Panc1 (cell line): ENCODE measurements at regions not wholly inside any gene's neighbourhood (a gene's known extent, or its start where the extent isn't known, plus 50 kb on each side); places are given as distances from the start of the nearest gene placed in this dataset.

ENCODE experiments used
- ATAC-seq: fragments of 200-7000 bp; cut with Tn5 transposase; 2 replicates; pipeline ENCODE4 v1.9.1; 2020; ENCODE audit warnings: mild to moderate bottlenecking, moderate library complexity
- BruUV-seq: library from RNA; stranded (reverse); fragments of 400-500 nt; replicated peaks from 2 replicates; lab custom pipeline; 2021; lab: Mats Ljungman, UMichigan
- CTCF ChIA-PET: fragments of 300-600 bp; sonication (Branson Sonifier 250); formaldehyde crosslinking; loops from one replicate; lab custom pipeline; 2022; ENCODE audit warnings: antibody characterized with exemption; lab: Charles Lee
- POLR2A ChIA-PET: fragments of 300-600 bp; sonication (Branson Sonifier 250); formaldehyde crosslinking; loops from one replicate; lab custom pipeline; 2022; ENCODE audit warnings: antibody characterized with exemption; lab: Charles Lee
- DNase-seq: peaks from one replicate; pipeline ENCODE4 v3.0.0-alpha.2; 2010; ENCODE audit warnings: low read depth, low spot score
- H3K27ac ChIP-seq: 2 replicates; pipeline ENCODE4 v1.5.1; 2011; ENCODE audit warnings: mild to moderate bottlenecking, low read length, inconsistent platforms
- H3K27me3 ChIP-seq: fragments of 200-500 bp; sonication (Bioruptor generic); 2 replicates; pipeline ENCODE4 v1.6.0; 2014; ENCODE audit warnings: low read length, inconsistent platforms; ENCODE audit not compliant: control insufficient read depth, insufficient read depth
- H3K36me3 ChIP-seq: fragments of 200-500 bp; sonication (Bioruptor generic); 2 replicates; pipeline ENCODE4 v1.5.1; 2014; ENCODE audit warnings: inconsistent platforms, mild to moderate bottlenecking, low read length, moderate library complexity; ENCODE audit not compliant: control insufficient read depth, insufficient read depth
- H3K4me1 ChIP-seq: 2 replicates; pipeline ENCODE4 v1.5.1; 2011; ENCODE audit warnings: inconsistent platforms, mild to moderate bottlenecking, low read length, moderate library complexity; ENCODE audit not compliant: control insufficient read depth, insufficient read depth
- H3K4me3 ChIP-seq, 2 experiments: 2 replicates each; pipeline ENCODE4 v1.5.1; 2011 to 2012; ENCODE audit warnings: low read depth in 2 of 2, low read length in 2 of 2, mild to moderate bottlenecking in 2 of 2, inconsistent platforms in 1 of 2, moderate library complexity in 1 of 2
- H3K9me3 ChIP-seq: fragments of 200-500 bp; sonication (Bioruptor generic); 2 replicates; pipeline ENCODE4 v1.5.1; 2014; ENCODE audit warnings: low read depth, mild to moderate bottlenecking, inconsistent platforms, low read length, moderate library complexity; ENCODE audit not compliant: control insufficient read depth, insufficient read depth
- POLR2AphosphoS5 ChIP-seq: IDR thresholded peaks from 2 replicates; pipeline ENCODE4 v1.6.1; 2012; ENCODE audit warnings: mild to moderate bottlenecking, low read depth, low read length, moderate library complexity
- SIN3A ChIP-seq: IDR thresholded peaks from 2 replicates; pipeline ENCODE4 v1.6.1; 2012; ENCODE audit warnings: low read depth, mild to moderate bottlenecking, low read length, moderate library complexity, borderline replicate concordance; ENCODE audit not compliant: insufficient read depth
- TCF7L2 ChIP-seq: IDR thresholded peaks from 2 replicates; pipeline ENCODE4 v1.6.1; 2011; ENCODE audit warnings: mild to moderate bottlenecking, low read depth, low read length, inconsistent platforms
- in situ Hi-C: cut with HindIII; loops from 2 replicates; pipeline ENCODE4 v1.10.0; 2016; ENCODE audit warnings: low sequenced_read_pairs, low pct_unique_long_range_greater_than_20kb
- intact Hi-C: fragments of 100-400 bp; cut with micrococcal nuclease; formaldehyde crosslinking; loops from one replicate; pipeline ENCODE4 v1.10.0; 2022; ENCODE audit not compliant: unreplicated experiment
- TF ChIP-seq, protein P1 (sequence below), 2 experiments: IDR thresholded peaks; 2 replicates each; pipeline ENCODE4 v1.6.1; 2011 to 2012; ENCODE audit warnings: low read depth in 2 of 2, control low read depth in 1 of 2, low read length in 1 of 2, mild to moderate bottlenecking in 1 of 2, moderate library complexity in 1 of 2; ENCODE audit not compliant: insufficient read depth in 1 of 2
- TF ChIP-seq, protein P2 (sequence below): fragments of 450-650 bp; IDR thresholded peaks from 2 replicates; pipeline ENCODE4 v1.5.1; 2017; ENCODE audit warnings: mild to moderate bottlenecking

DNA sequence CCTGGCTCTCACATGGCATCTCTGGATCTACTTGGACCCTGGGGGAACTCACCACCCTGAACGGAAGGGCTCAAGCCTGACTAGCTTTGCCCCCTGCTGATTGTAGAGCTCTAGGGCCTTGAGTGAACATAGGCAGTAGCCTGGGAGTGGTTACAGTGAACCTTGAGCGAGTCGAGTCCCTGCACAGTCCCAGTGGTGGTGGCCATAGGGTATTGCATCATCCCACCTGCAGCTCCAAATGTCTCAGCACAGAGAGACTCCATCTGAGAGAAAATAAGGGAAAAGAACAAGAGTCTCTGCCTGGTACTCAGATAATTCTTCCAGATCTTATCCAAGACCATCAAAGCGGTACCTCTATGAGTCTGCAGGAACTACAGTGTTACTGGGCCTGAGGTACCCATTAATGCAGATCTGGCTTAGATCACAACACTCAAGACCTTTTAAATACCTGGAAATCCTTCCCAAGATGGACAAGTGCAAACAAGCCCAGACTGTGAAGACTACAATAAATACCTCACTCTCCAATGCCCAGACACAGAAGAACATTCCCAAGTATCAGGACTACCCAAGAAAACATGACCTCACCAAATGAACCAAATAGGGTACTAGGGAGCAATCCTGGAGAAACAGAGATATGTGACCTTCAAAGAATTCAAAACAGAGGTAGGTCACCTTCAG lies 167.5 kb upstream of the TET2 start:
- ATAC-seq (no peak), DNase-seq (no peak)
- Histone ChIP-seq H3K27ac (no peak overlapping the region), H3K9me3 (no peaks in the 10 kb centered on the region), H3K36me3 (no peaks in the 10 kb centered on the region), H3K4me3 (no peak overlapping the region), H3K4me1 (no peaks in the 10 kb centered on the region), H3K27me3 (no peaks in the 10 kb centered on the region)
- in situ Hi-C loops (no loop called here), intact Hi-C loops (no loop called here)
- ChIA-PET POLR2A (no interaction called here), CTCF (no interaction called here)
- no TSS peak for BruUV-seq
- TF ChIP-seq, protein P1, sequence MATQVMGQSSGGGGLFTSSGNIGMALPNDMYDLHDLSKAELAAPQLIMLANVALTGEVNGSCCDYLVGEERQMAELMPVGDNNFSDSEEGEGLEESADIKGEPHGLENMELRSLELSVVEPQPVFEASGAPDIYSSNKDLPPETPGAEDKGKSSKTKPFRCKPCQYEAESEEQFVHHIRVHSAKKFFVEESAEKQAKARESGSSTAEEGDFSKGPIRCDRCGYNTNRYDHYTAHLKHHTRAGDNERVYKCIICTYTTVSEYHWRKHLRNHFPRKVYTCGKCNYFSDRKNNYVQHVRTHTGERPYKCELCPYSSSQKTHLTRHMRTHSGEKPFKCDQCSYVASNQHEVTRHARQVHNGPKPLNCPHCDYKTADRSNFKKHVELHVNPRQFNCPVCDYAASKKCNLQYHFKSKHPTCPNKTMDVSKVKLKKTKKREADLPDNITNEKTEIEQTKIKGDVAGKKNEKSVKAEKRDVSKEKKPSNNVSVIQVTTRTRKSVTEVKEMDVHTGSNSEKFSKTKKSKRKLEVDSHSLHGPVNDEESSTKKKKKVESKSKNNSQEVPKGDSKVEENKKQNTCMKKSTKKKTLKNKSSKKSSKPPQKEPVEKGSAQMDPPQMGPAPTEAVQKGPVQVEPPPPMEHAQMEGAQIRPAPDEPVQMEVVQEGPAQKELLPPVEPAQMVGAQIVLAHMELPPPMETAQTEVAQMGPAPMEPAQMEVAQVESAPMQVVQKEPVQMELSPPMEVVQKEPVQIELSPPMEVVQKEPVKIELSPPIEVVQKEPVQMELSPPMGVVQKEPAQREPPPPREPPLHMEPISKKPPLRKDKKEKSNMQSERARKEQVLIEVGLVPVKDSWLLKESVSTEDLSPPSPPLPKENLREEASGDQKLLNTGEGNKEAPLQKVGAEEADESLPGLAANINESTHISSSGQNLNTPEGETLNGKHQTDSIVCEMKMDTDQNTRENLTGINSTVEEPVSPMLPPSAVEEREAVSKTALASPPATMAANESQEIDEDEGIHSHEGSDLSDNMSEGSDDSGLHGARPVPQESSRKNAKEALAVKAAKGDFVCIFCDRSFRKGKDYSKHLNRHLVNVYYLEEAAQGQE (IDR thresholded peaks at IDR 0.05; ENCODE audit: insufficient read depth in 1 of 2, low read depth in 2 of 2, low read length in 1 of 2): no peak
- TF ChIP-seq SIN3A (no peak), TCF7L2 (no peak), POLR2AphosphoS5 (no peak)
- TF ChIP-seq, protein P2, sequence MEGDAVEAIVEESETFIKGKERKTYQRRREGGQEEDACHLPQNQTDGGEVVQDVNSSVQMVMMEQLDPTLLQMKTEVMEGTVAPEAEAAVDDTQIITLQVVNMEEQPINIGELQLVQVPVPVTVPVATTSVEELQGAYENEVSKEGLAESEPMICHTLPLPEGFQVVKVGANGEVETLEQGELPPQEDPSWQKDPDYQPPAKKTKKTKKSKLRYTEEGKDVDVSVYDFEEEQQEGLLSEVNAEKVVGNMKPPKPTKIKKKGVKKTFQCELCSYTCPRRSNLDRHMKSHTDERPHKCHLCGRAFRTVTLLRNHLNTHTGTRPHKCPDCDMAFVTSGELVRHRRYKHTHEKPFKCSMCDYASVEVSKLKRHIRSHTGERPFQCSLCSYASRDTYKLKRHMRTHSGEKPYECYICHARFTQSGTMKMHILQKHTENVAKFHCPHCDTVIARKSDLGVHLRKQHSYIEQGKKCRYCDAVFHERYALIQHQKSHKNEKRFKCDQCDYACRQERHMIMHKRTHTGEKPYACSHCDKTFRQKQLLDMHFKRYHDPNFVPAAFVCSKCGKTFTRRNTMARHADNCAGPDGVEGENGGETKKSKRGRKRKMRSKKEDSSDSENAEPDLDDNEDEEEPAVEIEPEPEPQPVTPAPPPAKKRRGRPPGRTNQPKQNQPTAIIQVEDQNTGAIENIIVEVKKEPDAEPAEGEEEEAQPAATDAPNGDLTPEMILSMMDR: no peak

DNA sequence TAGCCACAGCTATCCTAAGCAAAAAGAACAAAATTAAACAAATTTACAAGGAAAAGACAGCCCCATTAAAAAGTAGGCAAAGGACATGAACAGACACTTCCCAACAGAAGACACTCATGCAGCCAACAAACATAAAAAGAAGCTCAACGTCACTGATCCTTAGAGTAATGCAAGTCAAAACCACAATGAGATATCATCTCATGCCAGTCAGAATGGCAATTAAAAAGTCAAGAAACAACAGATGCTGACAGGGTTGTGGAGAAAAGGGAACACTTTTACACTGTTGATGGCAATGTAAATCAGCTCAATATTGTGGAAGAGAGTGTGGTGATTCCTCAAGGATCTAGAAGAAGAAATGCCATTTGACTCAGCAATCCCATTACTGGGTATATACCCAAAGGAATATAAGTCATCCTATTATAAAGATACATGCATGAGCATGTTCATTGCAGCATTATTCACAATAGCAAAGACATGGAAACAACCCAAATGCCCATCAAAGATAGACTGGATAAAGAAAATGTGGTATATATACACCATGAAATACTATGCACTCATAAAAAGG lies 163.0 kb upstream of the TET2 start:
- H3K4me3 ChIP-seq: no peak overlapping the region
- H3K27ac ChIP-seq: no peak overlapping the region
- H3K27me3 ChIP-seq: no peaks in the 10 kb centered on the region
- ChIA-PET CTCF (no interaction called here), POLR2A (no interaction called here)
- no peaks in the 10 kb centered on the region for H3K4me1 ChIP-seq
- no peaks in the 10 kb centered on the region for H3K9me3 ChIP-seq
- TF ChIP-seq SIN3A: no peak
- no peak for TF ChIP-seq POLR2AphosphoS5
- TF ChIP-seq, protein P2: no peak
- TF ChIP-seq, protein P1 (IDR thresholded peaks at IDR 0.05; ENCODE audit: insufficient read depth in 1 of 2, low read depth in 2 of 2, low read length in 1 of 2): no peak
- no peak for TF ChIP-seq TCF7L2
- intact Hi-C loops (no loop called here), in situ Hi-C loops (no loop called here)
- BruUV-seq: no TSS peak
- DNase-seq (no peak), ATAC-seq (no peak)
- no peaks in the 10 kb centered on the region for H3K36me3 ChIP-seq
